DMS79 treated with DMSO at 0.1 percent for 48 hours (cell line): ENCODE measurements at regions not wholly inside any gene's neighbourhood (a gene's known extent, or its start where the extent isn't known, plus 50 kb on each side); places are given as distances from the start of the nearest gene placed in this dataset.
"Not testable (repeated sequence)": the region's sequence is repeated elsewhere in the genome, so short reads cannot be mapped to it uniquely, and the experiment has no call there.

Source experiments
- DNase-seq: peaks from one replicate; lab custom pipeline; 2025; lab: John Stamatoyannopoulos, UW

- DNase-seq = no peak
These were observed 79.1 kb downstream of the CTH start for GRCh38 chr1:70490153-70490552.

- DNase-seq = no peak
These were observed 84.3 kb downstream of the CTH start for GRCh38 chr1:70495370-70495769.

GRCh38 chr1:70496181-70496580, 85.1 kb downstream of the CTH start:
- no peak for DNase-seq

GRCh38 chr1:70497152-70497551, 86.1 kb downstream of the CTH start:
- no peak for DNase-seq

GRCh38 chr1:70498666-70499065, 87.6 kb downstream of the CTH start:
- DNase-seq = no peak

- DNase-seq = no peak
These were observed 88.6 kb downstream of the CTH start for GRCh38 chr1:70499695-70500094.

GRCh38 chr1:70503358-70503757, 92.3 kb downstream of the CTH start:
- no peak for DNase-seq

GRCh38 chr1:70504176-70504820, 93.2 kb downstream of the CTH start:
- no peak for DNase-seq

- DNase-seq = no peak
These were observed 93.7 kb downstream of the CTH start for GRCh38 chr1:70504821-70505193.

- DNase-seq = not testable (repeated sequence)
These were observed 96.9 kb downstream of the CTH start for GRCh38 chr1:70507991-70508390.

GRCh38 chr1:70509996-70510876, 99.2 kb downstream of the CTH start:
- DNase-seq = peak; percentile 64

GRCh38 chr1:70517444-70517843, 106.4 kb downstream of the CTH start:
- no peak for DNase-seq

- DNase-seq = no peak
These were observed 107.0 kb downstream of the CTH start for GRCh38 chr1:70518106-70518505.

- no peak for DNase-seq
These were observed 117.7 kb downstream of the CTH start for GRCh38 chr1:70528590-70529333.

- no peak for DNase-seq
These were observed 125.8 kb downstream of the CTH start for GRCh38 chr1:70536708-70537366.

- no peak for DNase-seq
These were observed 126.7 kb downstream of the CTH start for GRCh38 chr1:70537788-70538187.

GRCh38 chr1:70542030-70542429, 131.0 kb downstream of the CTH start:
- DNase-seq = no peak

GRCh38 chr1:70542856-70543255, 131.8 kb downstream of the CTH start:
- DNase-seq = no peak

- no peak for DNase-seq
These were observed 135.7 kb downstream of the CTH start for GRCh38 chr1:70546726-70547125.

- no peak for DNase-seq
These were observed 141.8 kb downstream of the CTH start for GRCh38 chr1:70552662-70553566.

- DNase-seq = no peak
These were observed 142.5 kb downstream of the CTH start for GRCh38 chr1:70553567-70553956.
